Heart left ventricle (tissue), 16 donors: ENCODE measurements at regions not wholly inside any gene's neighbourhood (a gene's known extent, or its start where the extent isn't known, plus 50 kb on each side); places are given as distances from the start of the nearest gene placed in this dataset.

Experiments
- ATAC-seq, 4 donors: fragments of 200-7000 bp; cut with Tn5 transposase; one replicate each; pipeline ENCODE4 v1.9.1; 2020 to 2022; ENCODE audit warnings: moderate library complexity in 4 of 4, mild to moderate bottlenecking in 3 of 4, moderate number of reproducible peaks in 1 of 4
- DNase-seq, 5 donors: peaks; one replicate each; pipeline ENCODE4 v3.0.0-alpha.2; 2020
- H3K27ac ChIP-seq, 12 donors: fragments of 200-600 bp; sonication (generic) in 4 of 12; one replicate each; pipeline versions ENCODE4 v1.5.0 to v1.8.0; 2016 to 2022; ENCODE audit warnings: mild to moderate bottlenecking in 2 of 12
- H3K27me3 ChIP-seq, 9 donors: fragments of 200-600 bp; sonication (generic) in 2 of 9; one replicate each; pipeline versions ENCODE4 v1.5.1 to v1.8.0; 2016 to 2022; ENCODE audit warnings: mild to moderate bottlenecking in 3 of 9
- H3K36me3 ChIP-seq, 9 donors: fragments of 200-600 bp; sonication (generic) in 2 of 9; one replicate each; pipeline versions ENCODE4 v1.5.0 to v1.8.0; 2018 to 2022; ENCODE audit warnings: mild to moderate bottlenecking in 2 of 9
- H3K4me1 ChIP-seq, 12 donors: fragments of 200-600 bp; sonication (generic) in 4 of 12; one replicate each; pipeline versions ENCODE4 v1.5.0 to v1.8.0; 2016 to 2022; ENCODE audit warnings: mild to moderate bottlenecking in 3 of 12
- H3K4me3 ChIP-seq, 12 donors: fragments of 200-600 bp; sonication (generic) in 4 of 12; one replicate each; pipeline versions ENCODE4 v1.5.0 to v1.8.0; 2017 to 2022; ENCODE audit warnings: mild to moderate bottlenecking in 9 of 12, moderate library complexity in 4 of 12
- H3K9me3 ChIP-seq, 12 donors: fragments of 200-600 bp; sonication (generic) in 4 of 12; one replicate each; pipeline versions ENCODE4 v1.5.0 to v1.8.0; 2016 to 2022; ENCODE audit warnings: mild to moderate bottlenecking in 1 of 12
- CTCF ChIP-seq, 12 donors: fragments of 200-600 bp; sonication (generic) in 4 of 12; IDR thresholded peaks; one replicate each; pipeline versions ENCODE4 v1.5.0 to v1.8.0; 2018 to 2022; ENCODE audit warnings: antibody characterized with exemption in 12 of 12, mild to moderate bottlenecking in 5 of 12
- POLR2A ChIP-seq, 2 donors: fragments of 450-650 bp; IDR thresholded peaks; one replicate each; pipeline ENCODE4 v1.6.1; 2017; ENCODE audit warnings: antibody characterized with exemption in 2 of 2, mild to moderate bottlenecking in 2 of 2, moderate library complexity in 2 of 2
- WGBS, 4 donors: extraction: QIAGEN DNeasy Blood & Tissue Kit in 2 of 4; methylation state at CpG; one replicate each; pipeline versions ENCODE4 v1.1.5 to v1.1.7; 2013 to 2018; 5-methylcytosine and 5-hydroxymethylcytosine counted together
- intact Hi-C, 10 donors: fragments of 100-400 bp; cut with DNase I; formaldehyde crosslinking; loops; one replicate each; pipeline versions ENCODE4 v1.11.1 to v1.14.2; 2022
- donor health status: ischemic (EF 13 %, LVEDD 7.1; RV severe dilation, severe dysfunction).
- donor health status: healthy with polysubstance abuse.
- donor health status: DM: no; HTN: yes; CAD: no.
- donor health status: DM: no; HTN: no; CAD: no.
- donor health status: ischemic (EF 25% LVEDD 6.9; RV normal size, moderate dysfunction).
- donor health status: ischemic (EF 25% LVEDD 5.7; RV mildly dilated, moderate dysfunction).
- donor health status: healthy.
- donor health status: DM: yes; HTN: yes; CAD: no.
- donor health status: ischemic (EF 35%, LVEDD 5.7; RV mildly dilated, moderate dysfunction).
- donor health status: nonischemic (EF 11% LVEDD 7.7; RV severe dilation, severe dysfunction).
- donor health status: DM: yes; HTN: yes; CAD: no.
- donor health status: PGD.
- donor health status: ischemic (EF 29% LVEDD 5.4; RV normal size, mild dysfunction).
- donor health status: nonischemic (EF 23%, LVEDD 6.1; RV moderate dilation, normal function).

- Histone ChIP-seq H3K36me3 (no peaks in the 10 kb centered on the region), H3K27ac (no peak overlapping the region), H3K4me1 (no peaks in the 10 kb centered on the region), H3K4me3 (no peak overlapping the region), H3K27me3 (peaks cover 0 to 20% (median 0%) of the 10 kb centered on the region in 9 donors), H3K9me3 (peaks cover 0 to 5% (median 0%) of the 10 kb centered on the region in 12 donors)
- WGBS, 4 donors, result 78 to 96% (median 88%) methylated on average over 8 to 9 of the region's 9 CpGs
- no peak for TF ChIP-seq CTCF (IDR thresholded peaks at IDR 0.05)
- no peak for TF ChIP-seq POLR2A (IDR thresholded peaks at IDR 0.05)
- DNase-seq, result no peak
- ATAC-seq, result no peak
- intact Hi-C loops, result no loop called here
Measured at GRCh38 chr1:30229960-30230359, 493.4 kb downstream of the MATN1 start.

GRCh38 chr1:30229557-30229956, 493.8 kb downstream of the MATN1 start:
- Histone ChIP-seq H3K9me3 (peaks cover 0 to 5% (median 0%) of the 10 kb centered on the region in 12 donors), H3K27ac (no peak overlapping the region), H3K4me1 (no peaks in the 10 kb centered on the region), H3K27me3 (peaks cover 0 to 20% (median 0%) of the 10 kb centered on the region in 9 donors), H3K4me3 (no peak overlapping the region), H3K36me3 (no peaks in the 10 kb centered on the region)
- DNase-seq, result no peak
- no peak for TF ChIP-seq POLR2A (IDR thresholded peaks at IDR 0.05)
- no peak for TF ChIP-seq CTCF (IDR thresholded peaks at IDR 0.05)
- 87 to 94% (median 89%) methylated on average over 9 of the region's 9 CpGs for WGBS, 4 donors
- ATAC-seq, result no peak
- intact Hi-C loops, result no loop called here

- peaks cover 0 to 33% (median 0%) of the 10 kb centered on the region in 9 donors for H3K27me3 ChIP-seq
- no peaks in the 10 kb centered on the region for H3K9me3 ChIP-seq
- no peak overlapping the region for H3K27ac ChIP-seq
- DNase-seq, result no peak
- H3K4me1 ChIP-seq, result no peaks in the 10 kb centered on the region
- TF ChIP-seq POLR2A (IDR thresholded peaks at IDR 0.05), result no peak
- no peak for TF ChIP-seq CTCF (IDR thresholded peaks at IDR 0.05)
- no peak for ATAC-seq
- no peaks in the 10 kb centered on the region for H3K36me3 ChIP-seq
- intact Hi-C loops, result no loop called here
- no peak overlapping the region for H3K4me3 ChIP-seq
- WGBS, 4 donors, result 48 to 59% (median 56%) methylated on average over 6 of the region's 6 CpGs
Measured at GRCh38 chr1:30226648-30227047, 496.7 kb downstream of the MATN1 start.

GRCh38 chr1:30225357-30225756, 498.0 kb downstream of the MATN1 start:
- ATAC-seq, result no peak
- TF ChIP-seq POLR2A (IDR thresholded peaks at IDR 0.05), result no peak
- TF ChIP-seq CTCF (IDR thresholded peaks at IDR 0.05), result no peak
- intact Hi-C loops, result no loop called here

More at GRCh38 chr1:30225357-30225756, 498.0 kb downstream of the MATN1 start:
- Histone ChIP-seq H3K9me3 (no peaks in the 10 kb centered on the region), H3K27ac (no peak overlapping the region), H3K27me3 (peaks cover 0 to 33% (median 0%) of the 10 kb centered on the region in 9 donors), H3K4me3 (no peak overlapping the region), H3K36me3 (no peaks in the 10 kb centered on the region), H3K4me1 (no peaks in the 10 kb centered on the region)
- WGBS, 4 donors, result 60 to 82% (median 72%) methylated on average over 7 of the region's 7 CpGs
- DNase-seq, result no peak
